HG03139 (cell line): ENCODE measurements at regions not wholly inside any gene's neighbourhood (a gene's known extent, or its start where the extent isn't known, plus 50 kb on each side); places are given as distances from the start of the nearest gene placed in this dataset.

Source experiments
- ATAC-seq: cut with Tn5 transposase; IDR thresholded peaks from one replicate; pipeline ENCODE4 v1.9.1; 2021; ENCODE audit not compliant: unreplicated experiment

DNA sequence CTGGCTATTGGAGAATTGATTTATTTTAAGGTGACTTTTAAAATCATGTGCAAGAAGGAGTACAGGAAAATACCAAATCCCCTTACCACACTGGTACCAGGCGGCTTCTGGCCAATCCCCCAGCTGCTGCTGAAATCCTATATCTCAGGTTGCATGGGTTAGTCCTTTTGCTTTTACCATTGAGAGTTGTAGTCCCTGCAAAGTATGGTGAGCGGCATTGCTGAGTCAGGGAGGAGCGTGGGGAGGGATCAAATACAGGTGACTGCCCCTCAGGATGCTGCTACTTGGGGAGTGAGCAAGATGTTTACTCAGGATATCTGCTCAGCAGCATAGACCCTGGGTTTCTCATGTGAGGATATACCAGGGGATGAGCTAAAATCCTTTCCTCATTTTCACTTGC is 131.9 kb upstream of the STAC start:
- ATAC-seq, result no peak

DNA sequence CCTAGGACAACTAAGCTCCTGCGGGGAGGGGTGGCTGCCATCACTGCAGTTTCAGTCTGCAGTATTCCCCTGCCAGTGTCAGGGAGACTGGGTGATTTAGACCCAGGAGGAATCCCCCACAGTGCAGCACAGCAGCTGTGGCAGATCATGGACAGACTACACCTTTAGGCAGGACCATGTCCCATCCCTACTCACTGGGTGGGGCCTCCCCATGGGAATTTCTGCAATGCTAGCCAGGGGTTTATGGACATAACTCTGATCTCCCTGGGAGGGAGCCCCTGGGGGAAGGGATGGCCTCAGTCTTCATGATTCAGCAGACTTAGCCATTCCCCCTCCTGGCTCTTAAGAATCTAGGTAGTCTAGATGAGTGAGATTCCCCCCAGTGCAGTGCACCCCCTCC is 130.1 kb upstream of the STAC start:
- no peak for ATAC-seq

DNA sequence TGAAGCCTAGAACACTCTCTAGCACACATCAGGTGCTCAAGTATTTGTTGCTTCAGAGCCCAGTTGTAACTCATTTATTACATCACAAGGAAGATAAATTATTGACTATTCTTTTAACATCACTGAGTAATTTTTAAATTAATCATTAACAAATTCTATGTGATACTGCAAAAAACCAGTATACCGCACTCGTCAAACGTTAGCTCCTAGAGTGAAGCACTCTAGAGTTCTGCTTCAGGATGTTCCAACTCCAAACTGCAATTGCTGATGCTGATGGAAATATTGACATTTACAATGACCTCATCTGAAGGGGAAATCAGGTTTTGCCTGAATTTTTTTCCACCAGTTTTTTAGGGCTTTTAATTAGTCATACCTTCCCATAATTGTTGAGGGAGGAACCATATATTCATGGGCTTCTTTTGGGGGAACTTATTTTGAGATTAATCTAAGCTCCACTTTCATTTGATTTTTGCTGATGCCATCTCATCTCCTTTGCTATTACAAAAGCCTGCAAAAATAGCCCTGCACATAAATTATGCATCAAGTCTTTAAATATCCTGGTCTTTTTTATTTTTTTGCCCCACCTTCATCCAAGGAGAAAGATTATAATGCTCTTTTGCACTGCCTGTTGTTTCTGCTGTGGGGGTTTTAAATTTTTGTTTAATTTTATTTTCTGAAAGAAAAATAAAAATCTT is 123.0 kb upstream of the STAC start:
- no peak for ATAC-seq

DNA sequence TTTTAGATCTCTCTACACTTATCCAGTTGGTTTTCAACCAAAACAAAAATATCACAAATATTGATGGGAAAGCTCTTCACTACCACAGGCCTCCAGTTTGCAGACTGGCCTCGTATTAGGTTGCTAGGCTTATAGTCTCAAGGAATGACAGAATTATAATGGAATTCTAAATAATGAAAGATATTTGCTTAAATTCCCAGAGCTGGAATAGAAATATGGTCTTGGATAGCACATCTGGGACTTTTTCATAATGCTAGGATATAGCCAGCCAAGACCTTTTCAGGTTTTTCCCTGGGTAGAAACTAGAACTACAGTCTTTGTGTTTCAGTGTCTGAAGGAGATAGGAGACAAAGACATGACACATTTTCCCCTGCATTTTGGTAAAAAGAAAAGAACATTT is 121.9 kb upstream of the STAC start:
- ATAC-seq, result no peak

DNA sequence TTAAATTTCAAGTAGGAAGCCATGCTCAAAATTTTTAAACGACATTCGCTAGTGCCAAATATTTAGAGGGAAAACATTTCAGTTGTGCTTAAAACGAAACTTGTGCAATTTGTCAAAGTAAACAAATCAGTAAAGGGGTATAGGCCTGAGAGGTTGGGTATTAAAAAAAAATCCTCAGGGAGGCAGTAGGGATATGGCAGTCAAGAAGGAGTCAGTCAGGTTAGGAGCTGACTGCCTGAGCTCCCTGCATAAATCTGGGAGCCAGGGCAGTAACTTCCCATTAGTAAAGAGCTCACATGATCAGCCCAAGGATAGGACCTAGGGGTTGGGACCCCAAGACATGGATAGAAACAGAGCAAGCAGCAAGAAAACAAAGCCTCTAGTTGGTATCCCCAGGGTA is 120.7 kb upstream of the STAC start:
- no peak for ATAC-seq

DNA sequence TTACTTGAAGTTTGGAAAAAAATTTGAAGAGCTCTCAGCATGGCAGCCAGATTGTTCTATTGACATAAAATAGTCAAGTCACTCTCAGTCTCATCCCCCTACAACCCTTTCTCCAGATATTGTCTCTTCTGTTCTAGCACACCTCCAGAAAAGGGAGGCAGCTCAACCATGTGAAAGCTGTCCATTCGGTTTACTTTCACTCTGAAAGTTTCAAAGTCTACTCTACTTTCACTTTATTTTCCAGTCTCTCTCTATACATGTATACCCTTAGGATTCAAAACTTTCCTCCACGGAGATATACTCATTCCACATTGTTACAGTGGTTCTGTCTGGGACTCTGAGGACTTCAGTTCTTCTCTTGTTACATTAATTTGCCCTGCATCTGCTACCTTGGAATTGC is 111.0 kb upstream of the STAC start:
- no peak for ATAC-seq

DNA sequence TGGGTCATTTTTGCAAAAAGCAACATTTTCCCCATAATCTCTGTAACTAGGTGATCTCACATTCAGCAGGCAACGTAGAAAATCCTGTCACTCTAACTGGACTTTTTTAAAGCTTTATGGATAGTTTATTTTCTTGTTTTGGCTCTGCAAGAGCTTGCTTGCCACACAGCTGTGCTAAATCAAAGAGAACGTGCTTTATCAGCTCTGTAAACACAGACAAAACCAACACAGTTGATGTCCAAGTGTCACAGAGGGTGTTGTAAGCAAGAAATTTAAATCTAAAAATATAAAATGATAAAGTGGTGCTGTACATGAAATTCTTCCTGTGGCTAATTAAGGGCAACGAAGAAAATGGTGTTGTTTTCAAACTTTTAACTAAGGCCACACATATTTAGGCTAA is 97.5 kb upstream of the STAC start:
- ATAC-seq, result no peak

DNA sequence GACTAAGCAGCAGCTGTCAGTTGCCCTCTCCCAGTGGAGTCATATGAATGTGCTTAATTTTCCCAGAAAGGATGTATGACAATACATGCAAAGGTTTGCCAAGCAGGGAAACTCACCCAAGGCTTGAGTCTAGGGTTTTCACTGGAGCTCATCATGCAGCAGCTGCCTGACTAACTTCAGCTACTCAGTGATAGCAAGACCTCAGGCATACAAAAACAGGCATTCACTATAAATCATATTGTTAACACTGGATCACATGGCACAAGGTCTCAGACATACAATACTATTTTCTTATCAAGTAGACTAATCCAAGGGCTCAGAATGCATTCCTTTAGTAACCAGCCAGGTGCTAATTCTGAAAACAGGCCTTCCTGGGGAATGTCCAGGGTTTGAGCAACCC is 85.0 kb upstream of the STAC start:
- ATAC-seq, result no peak

DNA sequence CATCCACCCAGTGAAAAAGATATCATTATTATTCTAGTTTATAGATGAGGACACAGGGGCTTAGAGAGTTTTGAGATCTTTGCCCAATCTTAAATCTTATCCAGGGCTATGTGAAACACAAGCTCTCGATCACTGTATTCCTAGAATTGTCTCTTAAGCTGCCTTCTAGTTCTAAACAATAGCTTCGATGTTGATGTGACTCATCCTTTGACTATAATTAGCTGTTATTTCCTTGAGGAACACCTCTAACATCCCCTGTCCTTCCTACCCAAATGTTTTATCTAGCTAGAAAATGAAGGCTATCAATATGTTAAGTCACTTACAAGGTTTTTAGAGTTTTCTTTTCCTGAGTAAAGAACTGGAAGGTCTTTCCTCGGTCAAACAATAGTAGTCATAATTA is 83.1 kb upstream of the STAC start:
- no peak for ATAC-seq

DNA sequence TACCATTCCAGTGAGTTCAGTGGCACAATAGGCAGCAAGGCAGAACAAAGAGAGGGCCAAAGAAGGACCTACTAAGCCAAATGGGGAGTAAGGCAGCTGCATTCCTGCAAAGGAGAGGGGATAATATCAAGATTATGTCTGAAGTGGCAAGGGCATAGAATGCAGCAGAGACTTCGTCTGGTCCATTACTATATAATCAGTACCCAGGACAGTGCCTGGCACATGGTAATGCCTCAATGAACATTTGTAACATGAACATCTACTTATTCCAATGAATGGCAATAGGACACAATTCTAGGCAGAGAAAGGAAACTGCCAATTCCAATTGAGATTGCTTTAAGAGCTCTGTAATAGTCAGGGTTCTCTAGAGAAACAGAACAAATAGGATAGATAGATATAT is 82.1 kb upstream of the STAC start:
- ATAC-seq, result no peak

DNA sequence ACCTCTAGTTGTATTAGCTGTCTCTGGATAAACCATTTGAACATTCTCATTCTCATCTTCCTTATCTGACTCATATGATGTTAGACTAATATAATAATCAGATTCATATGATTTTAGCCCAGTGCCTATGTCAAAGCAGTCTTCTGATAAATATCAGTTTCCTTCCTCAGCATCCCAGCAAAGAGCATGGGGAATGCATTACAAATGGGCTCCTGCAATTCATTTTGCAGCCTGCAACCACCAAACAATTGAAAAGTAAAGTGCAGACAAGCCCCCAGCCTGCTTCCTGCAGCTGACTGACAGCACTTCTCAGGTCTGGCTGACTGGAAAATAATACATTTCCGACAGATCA is 78.2 kb upstream of the STAC start:
- no peak for ATAC-seq

DNA sequence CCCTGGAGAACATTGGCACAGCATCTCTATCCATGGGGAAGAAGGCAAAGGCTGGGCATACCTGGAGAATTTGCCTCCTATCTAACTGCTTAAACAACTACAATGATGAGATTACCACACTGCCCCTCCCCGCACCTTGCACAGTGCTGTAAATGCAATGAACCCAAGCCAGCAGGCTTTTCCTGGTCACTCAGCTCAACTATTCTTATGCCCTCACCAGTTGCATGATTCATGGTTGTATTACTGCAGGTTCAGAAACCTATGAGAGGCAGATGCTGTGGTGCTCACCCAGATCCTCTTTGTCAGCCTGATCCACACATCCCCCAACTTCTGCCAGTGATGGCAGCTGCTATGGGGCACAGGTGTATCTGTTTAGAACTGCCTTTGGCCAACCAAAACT is 77.7 kb upstream of the STAC start:
- ATAC-seq, result no peak

DNA sequence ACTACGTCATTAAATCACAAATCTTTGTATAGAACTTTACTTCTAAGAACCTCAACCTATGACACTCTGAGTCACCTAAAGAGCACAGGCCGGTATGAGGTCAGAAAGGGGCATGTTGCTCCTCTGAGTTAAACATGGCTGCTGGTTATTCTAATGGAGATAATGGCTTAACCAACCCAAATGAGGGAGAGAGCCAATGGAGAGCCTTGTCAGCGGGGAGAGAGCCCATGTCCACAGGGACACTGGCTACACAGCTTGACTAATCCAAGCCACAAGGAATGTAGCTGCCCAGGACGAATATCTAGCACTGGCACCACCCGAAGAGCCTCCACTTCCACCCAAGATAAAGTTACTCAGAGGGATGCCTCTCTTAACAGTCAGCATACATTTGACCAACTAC is 77.0 kb upstream of the STAC start:
- ATAC-seq, result no peak

DNA sequence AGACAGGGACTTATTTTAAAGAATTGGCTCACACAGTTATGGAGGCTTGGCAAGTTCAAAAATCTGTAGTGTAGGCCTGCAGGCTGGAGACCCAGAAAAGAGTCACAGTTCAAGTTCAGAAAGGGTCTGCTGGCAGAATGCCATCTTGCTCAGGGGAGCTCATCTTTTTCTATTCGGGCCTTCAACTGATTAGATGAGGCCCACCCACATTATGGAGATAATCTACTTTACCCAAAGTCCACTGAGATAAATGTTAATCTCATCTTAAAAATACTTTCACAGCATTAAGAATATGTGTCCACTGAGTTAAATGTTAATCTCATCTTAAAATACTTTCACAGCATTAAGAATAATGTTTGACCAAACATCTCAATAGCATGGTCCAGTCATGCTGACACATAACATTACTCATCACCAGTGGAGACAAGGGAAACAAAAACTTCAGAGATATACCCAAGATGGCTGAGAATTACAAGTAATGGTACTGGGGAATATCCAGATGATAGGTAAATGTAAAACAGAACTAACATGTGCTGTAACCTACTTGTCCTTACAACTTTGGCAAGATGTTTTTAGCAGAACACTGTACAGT is 74.3 kb upstream of the STAC start:
- no peak for ATAC-seq

DNA sequence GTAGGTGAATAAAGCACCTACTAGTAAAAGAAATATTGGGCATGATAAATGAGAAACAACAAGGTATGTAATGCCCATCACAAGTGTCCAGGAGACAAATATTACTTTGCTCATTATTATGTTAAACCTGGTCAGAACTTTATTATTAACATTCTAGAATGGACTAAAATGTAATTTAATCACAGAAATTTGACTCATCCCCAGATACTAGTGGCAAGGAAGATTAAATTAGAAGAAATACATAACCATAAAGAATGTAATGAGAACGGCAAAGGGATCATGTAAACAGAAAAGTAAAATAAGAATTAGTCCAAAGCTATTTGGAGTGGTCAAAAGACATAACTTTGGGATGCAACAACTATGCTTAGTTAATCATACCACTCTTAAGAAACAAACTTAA is 71.2 kb upstream of the STAC start:
- ATAC-seq, result no peak

DNA sequence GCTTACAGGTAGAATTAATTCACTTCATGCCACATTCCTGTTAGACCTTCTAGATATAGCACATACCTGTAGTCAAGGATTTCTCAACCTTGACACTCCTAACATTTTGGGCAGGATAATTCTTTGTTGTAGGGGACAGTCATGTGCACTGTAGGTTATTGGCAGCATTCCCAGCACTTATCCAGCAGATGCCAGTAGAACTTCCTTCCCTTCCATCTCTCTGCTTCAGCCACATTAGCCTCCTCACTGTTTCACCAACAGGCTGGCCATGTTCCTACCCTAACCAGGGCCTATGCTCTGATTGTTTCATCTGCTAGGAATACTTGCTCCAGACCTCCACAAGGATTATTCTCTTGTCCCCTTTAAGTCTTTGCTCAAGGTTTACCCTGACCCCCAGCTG is 68.0 kb upstream of the STAC start:
- ATAC-seq, result no peak

DNA sequence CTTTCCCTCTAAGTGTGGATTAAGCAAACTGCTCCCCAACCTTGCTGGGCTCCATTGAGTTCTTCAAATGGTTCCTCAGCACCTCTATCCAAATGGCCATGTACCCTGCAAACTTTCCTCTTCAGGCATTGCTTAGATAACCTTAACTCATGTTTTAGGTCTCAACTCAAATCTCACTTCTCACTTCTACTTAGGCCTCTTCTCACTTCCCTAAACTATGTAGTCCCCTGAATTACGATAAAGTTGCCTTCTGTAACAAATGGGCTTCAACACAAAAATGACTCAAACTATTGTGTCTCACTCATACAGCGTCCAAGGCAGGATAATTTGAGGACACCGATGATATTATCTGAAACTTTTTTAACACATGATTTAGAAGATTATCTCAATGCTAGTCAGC is 62.4 kb upstream of the STAC start:
- peak; percentile 71 for ATAC-seq

DNA sequence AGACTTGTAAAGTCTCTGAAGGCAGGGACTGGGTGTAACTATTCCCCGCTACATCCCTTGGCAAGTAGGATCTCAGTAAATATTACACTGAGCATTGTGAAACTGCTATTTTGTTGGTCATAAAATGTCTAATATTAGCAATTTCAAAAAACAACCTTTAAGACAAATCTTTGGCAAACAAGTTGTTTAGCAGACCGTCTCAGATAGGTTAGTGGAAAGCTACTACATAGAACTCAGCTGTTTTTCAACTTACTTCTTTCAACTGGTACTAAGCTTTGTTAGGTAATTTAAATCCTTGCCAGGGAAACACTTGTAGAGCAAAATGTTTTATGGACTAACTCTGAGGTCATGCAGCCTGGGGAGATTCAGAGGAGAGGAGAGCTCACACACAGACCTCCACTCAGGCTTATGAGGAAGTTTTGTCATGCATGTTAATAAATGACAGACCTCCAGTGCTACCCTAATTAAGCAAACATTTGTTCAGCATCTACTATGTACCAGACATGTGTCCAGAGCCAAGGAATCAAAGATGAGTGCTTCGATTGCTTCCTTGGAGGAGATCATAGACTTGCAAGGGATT is 61.6 kb upstream of the STAC start:
- no peak for ATAC-seq

DNA sequence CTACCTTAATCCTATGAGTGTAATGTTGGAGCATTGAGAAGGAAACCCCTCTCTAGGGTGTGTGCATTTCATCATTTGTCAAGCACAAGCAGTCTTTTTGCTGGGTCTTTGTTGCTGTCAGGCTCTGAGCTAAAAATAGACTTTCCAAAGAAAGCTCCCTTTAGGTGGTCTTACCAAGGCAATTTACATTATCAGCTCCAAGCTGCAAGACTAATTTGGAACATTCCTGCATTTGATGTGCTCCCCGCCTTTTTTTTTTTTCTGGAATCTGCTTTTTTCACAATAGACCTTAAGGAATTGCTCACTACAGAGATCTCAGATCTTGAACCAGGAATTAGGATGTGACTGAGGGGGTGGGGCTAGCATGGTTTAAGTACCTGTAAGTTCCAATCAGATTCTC is 60.6 kb upstream of the STAC start:
- ATAC-seq, result no peak
